OCI-LY7 (cell line): ENCODE measurements at regions not wholly inside any gene's neighbourhood (a gene's known extent, or its start where the extent isn't known, plus 50 kb on each side); places are given as distances from the start of the nearest gene placed in this dataset.

Experiments
- BruUV-seq: library from RNA; stranded (reverse); fragments of 400-500 nt; replicated peaks from 2 replicates; lab custom pipeline; 2021; lab: Mats Ljungman, UMichigan
- CTCF ChIA-PET: fragments of 300-600 bp; sonication (Branson Sonifier 250); formaldehyde crosslinking; loops from one replicate; lab custom pipeline; 2022; ENCODE audit warnings: antibody characterized with exemption; ENCODE audit not compliant: unreplicated experiment; lab: Charles Lee
- POLR2A ChIA-PET: fragments of 300-600 bp; sonication (Branson Sonifier 250); formaldehyde crosslinking; loops from one replicate; lab custom pipeline; 2022; ENCODE audit warnings: antibody characterized with exemption; lab: Charles Lee
- DNase-seq: peaks from one replicate; pipeline ENCODE4 v3.0.0-alpha.2; 2015; ENCODE audit warnings: low spot score
- H2AFZ ChIP-seq: fragments of 200-600 bp; sonication (generic), shearing (Covaris generic); 2 replicates; pipeline ENCODE4 v1.6.1; 2014; ENCODE audit warnings: mild to moderate bottlenecking, antibody characterized with exemption, low read length, moderate library complexity
- H3K27ac ChIP-seq: fragments of 200-600 bp; sonication (generic); 2 replicates; pipeline ENCODE4 v1.5.1; 2014; ENCODE audit warnings: mixed run types, low read depth, mild to moderate bottlenecking, moderate library complexity, low read length, inconsistent platforms; ENCODE audit not compliant: poor library complexity, severe bottlenecking
- H3K36me3 ChIP-seq: fragments of 200-600 bp; sonication (generic); 2 replicates; pipeline ENCODE4 v1.6.1; 2014; ENCODE audit warnings: mild to moderate bottlenecking, antibody characterized with exemption, low read length, moderate library complexity, mixed read lengths; ENCODE audit not compliant: insufficient read depth
- H3K4me1 ChIP-seq: fragments of 200-600 bp; sonication (generic); 2 replicates; pipeline ENCODE4 v1.5.1; 2014; ENCODE audit warnings: mild to moderate bottlenecking, low read length; ENCODE audit not compliant: insufficient read depth, poor library complexity, severe bottlenecking
- H3K4me2 ChIP-seq: fragments of 200-600 bp; sonication (generic); 2 replicates; pipeline ENCODE4 v1.6.1; 2014; ENCODE audit warnings: mild to moderate bottlenecking, low read length
- H3K4me3 ChIP-seq: fragments of 200-600 bp; sonication (generic); 2 replicates; pipeline ENCODE4 v1.5.1; 2014; ENCODE audit warnings: mild to moderate bottlenecking, low read depth, low read length; ENCODE audit not compliant: poor library complexity, severe bottlenecking
- H3K79me2 ChIP-seq: fragments of 200-600 bp; sonication (generic); 2 replicates; pipeline ENCODE4 v1.6.1; 2016; ENCODE audit warnings: low read depth, mild to moderate bottlenecking, low read length, moderate library complexity, mixed read lengths; ENCODE audit not compliant: insufficient read depth
- H3K9me2 ChIP-seq: fragments of 200-600 bp; sonication (generic); 2 replicates; pipeline ENCODE4 v1.6.1; 2016; ENCODE audit warnings: mild to moderate bottlenecking, low read length, mixed read lengths; ENCODE audit not compliant: insufficient read depth
- H3K9me3 ChIP-seq: fragments of 200-600 bp; sonication (generic); 2 replicates; pipeline ENCODE4 v1.6.1; 2014; ENCODE audit warnings: mild to moderate bottlenecking, mixed run types, low read length, mixed read lengths
- H4K20me1 ChIP-seq: fragments of 200-600 bp; sonication (generic); 2 replicates; pipeline ENCODE4 v1.6.1; 2014; ENCODE audit warnings: mild to moderate bottlenecking, antibody characterized with exemption, low read length, moderate library complexity, mixed read lengths; ENCODE audit not compliant: insufficient read depth
- CTCF ChIP-seq: fragments of 200-600 bp; sonication (generic); conservative IDR thresholded peaks from 2 replicates; pipeline ENCODE4 v1.5.1; 2014; ENCODE audit warnings: mild to moderate bottlenecking, antibody characterized with exemption, low read length, moderate library complexity, mixed read lengths
- EZH2phosphoT487 ChIP-seq: fragments of 200-600 bp; sonication (generic); IDR thresholded peaks from 2 replicates; pipeline ENCODE4 v1.6.1; 2018; ENCODE audit warnings: low read depth, borderline replicate concordance, mild to moderate bottlenecking, mixed run types, antibody characterized with exemption, low read length, moderate library complexity, mixed read lengths
- intact Hi-C: fragments of 100-400 bp; cut with micrococcal nuclease; formaldehyde crosslinking; loops from one replicate; pipeline ENCODE4 v1.10.0; 2022; ENCODE audit not compliant: unreplicated experiment

DNA sequence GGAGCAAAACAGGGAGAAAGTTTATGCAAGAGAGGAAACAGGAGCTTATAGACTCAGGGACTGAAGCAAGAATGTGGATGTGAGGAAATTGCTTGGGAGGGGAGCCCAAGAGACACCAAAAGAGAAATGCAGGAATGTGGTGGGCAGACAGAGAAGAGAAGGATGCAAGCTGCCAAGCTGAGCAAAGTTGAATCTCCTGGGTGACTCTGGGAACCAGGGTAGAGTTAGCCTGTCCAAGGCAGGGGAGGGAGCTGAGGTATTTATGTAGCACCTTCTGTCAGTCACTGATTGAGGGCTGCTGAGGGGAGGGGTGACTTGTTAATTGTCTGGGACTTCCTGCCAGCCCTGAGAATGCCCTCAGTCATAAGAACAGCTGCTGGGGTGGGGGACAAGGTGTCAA, 464.3 kb downstream of the NBAS start:
- no peak overlapping the region for H3K4me2 ChIP-seq
- no peaks in the 10 kb centered on the region for H3K9me3 ChIP-seq
- no peaks in the 10 kb centered on the region for H3K79me2 ChIP-seq
- TF ChIP-seq EZH2phosphoT487 = no peak
- no peak for TF ChIP-seq CTCF
- H3K4me1 ChIP-seq = no peaks in the 10 kb centered on the region
- H3K9me2 ChIP-seq = no peaks in the 10 kb centered on the region
- H3K36me3 ChIP-seq = no peaks in the 10 kb centered on the region
- POLR2A ChIA-PET = no interaction called here
- no peak overlapping the region for H3K4me3 ChIP-seq
- no TSS peak for BruUV-seq
- no peak for DNase-seq
- intact Hi-C loops = no loop called here
- no peak overlapping the region for H2AFZ ChIP-seq
- H4K20me1 ChIP-seq = no peaks in the 10 kb centered on the region
- CTCF ChIA-PET = no interaction called here
- H3K27ac ChIP-seq = no peak overlapping the region

- TF ChIP-seq CTCF (no peak), EZH2phosphoT487 (no peak)
- ChIA-PET POLR2A (interaction anchor here (1.2 to 1.6 kb wide), 2 partner anchors 10 to 133 kb away, joined by 3 read pairs; no protein-coding TSS in a partner anchor), CTCF (interaction anchor here (0.6 kb wide), 1 partner anchor 35 kb away, joined by 3 read pairs; no protein-coding TSS in a partner anchor)
- no peak overlapping the region for H3K4me2 ChIP-seq
- peaks cover 3% of the 10 kb centered on the region for H3K9me3 ChIP-seq
- no peak overlapping the region for H3K27ac ChIP-seq
- no peaks in the 10 kb centered on the region for H3K4me1 ChIP-seq
- no peaks in the 10 kb centered on the region for H4K20me1 ChIP-seq
- no peak overlapping the region for H3K4me3 ChIP-seq
- H3K79me2 ChIP-seq = no peaks in the 10 kb centered on the region
- intact Hi-C loops = no loop called here
- no peaks in the 10 kb centered on the region for H3K36me3 ChIP-seq
- BruUV-seq = no TSS peak
- H3K9me2 ChIP-seq = no peaks in the 10 kb centered on the region
- H2AFZ ChIP-seq = no peak overlapping the region
- no peak for DNase-seq
These were observed 454.0 kb downstream of the NBAS start for GRCh38 chr2:15107137-15107536.

DNA sequence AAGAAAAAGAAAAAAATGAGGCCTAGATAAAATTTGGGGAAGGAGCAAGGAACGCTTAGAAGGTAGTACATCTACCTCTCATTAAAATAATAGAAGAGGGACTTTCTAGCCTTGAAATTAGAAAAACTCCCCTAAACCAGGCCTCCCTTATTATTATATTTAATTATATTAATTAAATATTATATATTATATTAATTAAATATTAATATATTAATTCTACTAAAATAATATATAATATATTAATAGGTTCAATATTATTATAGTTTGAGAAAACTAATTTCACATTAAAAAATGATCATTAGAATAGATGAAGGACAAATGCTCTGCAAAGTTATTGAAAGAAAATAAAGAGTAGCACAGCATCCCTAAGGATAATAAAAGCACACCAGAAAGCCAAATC, 449.4 kb downstream of the NBAS start:
- Histone ChIP-seq H2AFZ (no peak overlapping the region), H4K20me1 (no peaks in the 10 kb centered on the region), H3K9me3 (peaks cover 12% of the 10 kb centered on the region), H3K4me1 (no peaks in the 10 kb centered on the region), H3K9me2 (no peaks in the 10 kb centered on the region), H3K36me3 (no peaks in the 10 kb centered on the region), H3K4me2 (no peak overlapping the region), H3K4me3 (no peak overlapping the region), H3K79me2 (no peaks in the 10 kb centered on the region), H3K27ac (no peak overlapping the region)
- DNase-seq = no peak
- BruUV-seq = no TSS peak
- intact Hi-C loops = no loop called here
- POLR2A ChIA-PET = no interaction called here
- TF ChIP-seq CTCF = no peak
- CTCF ChIA-PET = no interaction called here
